ENCODE measurements at regions not wholly inside any gene's neighbourhood (a gene's known extent, or its start where the extent isn't known, plus 50 kb on each side); places are given as distances from the start of the nearest gene placed in this dataset.

DNA sequence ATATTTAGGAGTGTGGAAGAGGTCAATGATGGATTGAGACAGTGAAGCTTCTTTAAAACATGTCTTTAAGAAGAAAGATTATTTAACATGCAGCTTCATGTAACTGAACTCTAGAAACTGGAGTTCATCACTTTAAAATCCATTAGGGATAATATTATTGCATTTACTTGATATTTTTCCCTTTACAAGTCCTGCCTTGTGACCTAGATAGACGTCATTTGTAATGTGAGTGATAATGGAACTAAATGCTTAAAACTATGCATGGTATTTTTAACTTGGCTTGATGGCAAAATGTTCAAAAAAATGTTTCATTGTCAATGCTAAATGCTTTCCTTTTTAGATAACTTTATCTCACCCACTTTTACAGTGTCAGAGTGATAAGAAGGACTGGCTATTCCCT is 723.7 kb downstream of the RWDD3 start:
- TF ChIP-seq, protein P1, sequence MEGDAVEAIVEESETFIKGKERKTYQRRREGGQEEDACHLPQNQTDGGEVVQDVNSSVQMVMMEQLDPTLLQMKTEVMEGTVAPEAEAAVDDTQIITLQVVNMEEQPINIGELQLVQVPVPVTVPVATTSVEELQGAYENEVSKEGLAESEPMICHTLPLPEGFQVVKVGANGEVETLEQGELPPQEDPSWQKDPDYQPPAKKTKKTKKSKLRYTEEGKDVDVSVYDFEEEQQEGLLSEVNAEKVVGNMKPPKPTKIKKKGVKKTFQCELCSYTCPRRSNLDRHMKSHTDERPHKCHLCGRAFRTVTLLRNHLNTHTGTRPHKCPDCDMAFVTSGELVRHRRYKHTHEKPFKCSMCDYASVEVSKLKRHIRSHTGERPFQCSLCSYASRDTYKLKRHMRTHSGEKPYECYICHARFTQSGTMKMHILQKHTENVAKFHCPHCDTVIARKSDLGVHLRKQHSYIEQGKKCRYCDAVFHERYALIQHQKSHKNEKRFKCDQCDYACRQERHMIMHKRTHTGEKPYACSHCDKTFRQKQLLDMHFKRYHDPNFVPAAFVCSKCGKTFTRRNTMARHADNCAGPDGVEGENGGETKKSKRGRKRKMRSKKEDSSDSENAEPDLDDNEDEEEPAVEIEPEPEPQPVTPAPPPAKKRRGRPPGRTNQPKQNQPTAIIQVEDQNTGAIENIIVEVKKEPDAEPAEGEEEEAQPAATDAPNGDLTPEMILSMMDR (IDR thresholded peaks at IDR 0.05 in 4 of 5, conservative IDR thresholded peaks at IDR 0.05 in 1 of 5) = no peak
- TF ChIP-seq POLR2A (IDR thresholded peaks at IDR 0.05) = no peak

Measured in gastrocnemius medialis (tissue), 4 donors.